HUES6 (cell line): ENCODE measurements at regions not wholly inside any gene's neighbourhood (a gene's known extent, or its start where the extent isn't known, plus 50 kb on each side); places are given as distances from the start of the nearest gene placed in this dataset.
A peak's percentile ranks its signal among the peaks of the same experiment; 100 is the strongest.

ENCODE experiments used
- H3K27ac ChIP-seq: 2 replicates; pipeline ENCODE4 v1.7.0; 2013; ENCODE audit warnings: low read depth, mild to moderate bottlenecking, low read length, inconsistent platforms
- H3K27me3 ChIP-seq: 2 replicates; pipeline ENCODE4 v1.6.1; 2013; ENCODE audit warnings: low read length; ENCODE audit not compliant: control insufficient read depth, insufficient read depth
- H3K36me3 ChIP-seq: 2 replicates; pipeline ENCODE4 v1.6.1; 2013; ENCODE audit warnings: low read length; ENCODE audit not compliant: control insufficient read depth, insufficient read depth
- H3K4me1 ChIP-seq: 2 replicates; pipeline ENCODE4 v1.6.1; 2013; ENCODE audit warnings: low read length; ENCODE audit not compliant: control insufficient read depth, insufficient read depth
- H3K4me3 ChIP-seq: 2 replicates; pipeline ENCODE4 v1.5.1; 2013; ENCODE audit warnings: low read depth, low read length
- H3K9ac ChIP-seq: one replicate; pipeline ENCODE4 v1.6.1; 2013; ENCODE audit warnings: mild to moderate bottlenecking, low read length
- H3K9me3 ChIP-seq: 2 replicates; pipeline ENCODE4 v1.6.1; 2013; ENCODE audit warnings: low read depth, low read length; ENCODE audit not compliant: control insufficient read depth, insufficient read depth

DNA sequence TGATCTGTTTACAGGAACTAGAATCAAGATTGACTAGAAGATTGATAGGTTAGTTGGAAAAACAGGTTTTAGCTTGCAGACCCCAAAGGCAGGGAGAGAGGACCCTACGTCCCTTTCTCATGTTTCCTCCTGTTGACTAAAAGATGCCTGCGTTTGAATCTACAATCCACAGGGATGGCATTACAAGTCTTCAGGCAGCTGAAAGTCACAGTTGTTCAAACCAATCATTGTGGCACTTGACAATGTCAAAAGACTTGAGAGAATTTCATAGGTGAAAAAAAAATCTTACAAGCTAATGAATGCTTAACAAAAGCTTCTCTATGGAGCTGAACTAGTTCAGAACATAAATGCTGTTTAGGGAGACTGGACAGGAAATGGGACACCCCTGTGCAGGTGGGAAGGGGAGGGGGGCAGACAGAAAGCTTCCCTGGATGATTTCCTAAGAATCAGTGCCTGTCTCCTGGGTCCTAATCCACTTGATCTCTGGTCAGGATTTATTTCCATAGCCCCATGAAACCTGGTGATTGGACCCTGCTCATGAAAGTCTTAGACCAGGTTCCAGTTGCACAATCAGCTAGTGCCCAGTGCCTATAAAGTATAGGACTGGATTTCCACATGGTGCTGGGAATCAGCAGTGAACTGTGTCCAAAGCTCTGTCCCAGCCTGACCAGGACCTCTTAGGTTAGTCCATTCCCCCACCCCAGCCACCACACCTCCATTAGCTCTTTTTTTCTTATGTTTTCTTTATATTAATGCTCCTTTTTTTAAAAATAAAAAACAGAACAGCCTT, 91.6 kb upstream of the BCAR3 start:
- Histone ChIP-seq H3K27ac (no peak overlapping the region), H3K4me3 (no peak overlapping the region)

DNA sequence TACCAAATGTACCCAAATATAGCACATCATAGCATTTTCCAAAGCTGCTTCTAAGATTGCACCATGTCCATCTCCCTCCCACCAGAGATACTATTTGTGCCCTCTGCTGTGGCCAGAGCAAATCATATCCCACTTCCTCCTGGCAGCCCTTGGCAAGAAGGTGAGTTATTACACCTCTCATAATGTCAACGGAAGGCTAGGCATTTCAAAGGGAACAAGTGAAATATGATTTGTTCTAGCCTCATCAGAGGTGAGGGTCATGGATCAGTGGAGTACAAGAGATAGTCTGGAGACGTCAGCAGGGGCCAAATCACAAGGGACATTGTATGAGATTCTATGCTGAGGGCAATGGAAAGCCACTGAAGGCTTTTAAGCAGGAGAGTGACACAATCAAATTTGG, 90.2 kb upstream of the BCAR3 start:
- no peaks in the 10 kb centered on the region for H3K9me3 ChIP-seq
- H3K27me3 ChIP-seq = no peaks in the 10 kb centered on the region
- peaks cover 24% of the 10 kb centered on the region for H3K4me1 ChIP-seq
- no peak overlapping the region for H3K9ac ChIP-seq
- no peak overlapping the region for H3K4me3 ChIP-seq
- no peaks in the 10 kb centered on the region for H3K36me3 ChIP-seq
- no peak overlapping the region for H3K27ac ChIP-seq

More for the DNA sequence above, 91.6 kb upstream of the BCAR3 start:
- H3K9ac ChIP-seq = no peak overlapping the region
- peaks cover 19% of the 10 kb centered on the region for H3K4me1 ChIP-seq
- no peaks in the 10 kb centered on the region for H3K27me3 ChIP-seq
- H3K9me3 ChIP-seq = no peaks in the 10 kb centered on the region
- H3K36me3 ChIP-seq = no peaks in the 10 kb centered on the region

DNA sequence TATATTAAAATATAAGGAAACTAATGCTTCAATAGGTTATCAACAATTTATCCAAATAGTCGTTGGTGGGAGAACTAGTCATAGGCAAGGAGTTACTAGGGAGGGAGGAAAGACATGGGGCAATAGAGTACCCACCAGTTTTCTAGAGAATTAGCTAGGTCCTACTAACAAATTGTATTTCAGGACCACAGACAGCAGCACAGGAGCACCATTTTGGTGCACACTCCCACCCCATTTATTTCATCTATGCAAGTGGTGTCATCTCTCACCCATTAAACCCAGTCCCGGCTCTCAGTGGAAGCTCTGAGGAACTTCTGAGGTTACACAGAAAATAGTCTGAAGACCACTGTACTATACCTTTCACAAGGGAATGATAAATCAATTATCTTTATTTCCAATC, 89.0 kb upstream of the BCAR3 start:
- H3K9ac ChIP-seq = no peak overlapping the region
- no peak overlapping the region for H3K27ac ChIP-seq
- H3K4me3 ChIP-seq = no peak overlapping the region
- H3K9me3 ChIP-seq = no peaks in the 10 kb centered on the region
- H3K27me3 ChIP-seq = no peaks in the 10 kb centered on the region
- H3K36me3 ChIP-seq = no peaks in the 10 kb centered on the region
- H3K4me1 ChIP-seq = peaks cover 26% of the 10 kb centered on the region

DNA sequence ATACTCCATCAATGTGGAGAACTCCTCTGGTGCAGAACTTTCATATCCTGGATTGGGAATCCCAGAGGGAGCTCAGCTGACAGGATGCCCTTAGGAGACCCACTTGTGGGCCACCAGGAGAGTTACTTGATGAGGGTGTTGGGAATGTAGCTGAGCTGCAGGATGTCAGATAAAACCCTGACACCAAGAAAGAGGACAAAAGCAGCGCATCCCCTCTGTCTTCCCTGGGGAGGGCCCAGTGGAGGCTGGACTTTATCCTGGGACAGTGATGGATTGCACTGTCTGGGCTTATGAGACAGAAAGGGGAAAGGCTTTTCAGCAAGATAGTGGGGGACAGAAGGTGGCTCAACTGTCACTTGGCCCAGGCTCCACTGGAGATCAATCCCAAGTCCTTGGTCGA, 88.1 kb upstream of the BCAR3 start:
- Histone ChIP-seq H3K9ac (no peak overlapping the region), H3K4me1 (peaks cover 26% of the 10 kb centered on the region), H3K27ac (no peak overlapping the region), H3K27me3 (no peaks in the 10 kb centered on the region), H3K4me3 (no peak overlapping the region), H3K36me3 (no peaks in the 10 kb centered on the region), H3K9me3 (no peaks in the 10 kb centered on the region)

DNA sequence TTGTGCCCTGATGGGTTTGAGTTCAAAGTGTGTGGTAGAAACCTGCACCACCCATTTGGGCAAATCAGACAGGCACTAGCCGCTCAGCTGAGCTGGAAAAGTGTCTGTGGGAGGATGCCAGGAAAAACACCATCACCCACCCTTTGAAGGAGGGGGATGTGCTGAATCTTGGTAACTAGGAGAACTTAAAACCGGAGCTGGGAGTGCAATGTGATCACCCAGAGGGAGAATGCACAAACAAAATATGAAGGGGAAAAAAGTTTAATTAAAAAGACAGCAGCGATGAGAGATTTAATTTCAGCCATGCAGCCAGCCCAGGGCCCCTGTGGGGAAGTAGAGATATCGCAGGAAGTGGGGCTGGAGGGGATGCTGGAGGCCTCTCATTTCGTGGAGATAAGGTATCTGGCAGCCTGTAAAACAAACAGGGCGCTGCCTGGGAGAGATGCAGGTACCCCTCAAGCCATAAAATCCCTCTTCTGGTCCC, 86.8 kb upstream of the BCAR3 start:
- Histone ChIP-seq H3K9me3 (no peaks in the 10 kb centered on the region), H3K9ac (peak overlapping the region; percentile 23), H3K27ac (no peak overlapping the region), H3K27me3 (no peaks in the 10 kb centered on the region), H3K4me1 (peaks cover 26% of the 10 kb centered on the region), H3K36me3 (no peaks in the 10 kb centered on the region), H3K4me3 (no peak overlapping the region)

DNA sequence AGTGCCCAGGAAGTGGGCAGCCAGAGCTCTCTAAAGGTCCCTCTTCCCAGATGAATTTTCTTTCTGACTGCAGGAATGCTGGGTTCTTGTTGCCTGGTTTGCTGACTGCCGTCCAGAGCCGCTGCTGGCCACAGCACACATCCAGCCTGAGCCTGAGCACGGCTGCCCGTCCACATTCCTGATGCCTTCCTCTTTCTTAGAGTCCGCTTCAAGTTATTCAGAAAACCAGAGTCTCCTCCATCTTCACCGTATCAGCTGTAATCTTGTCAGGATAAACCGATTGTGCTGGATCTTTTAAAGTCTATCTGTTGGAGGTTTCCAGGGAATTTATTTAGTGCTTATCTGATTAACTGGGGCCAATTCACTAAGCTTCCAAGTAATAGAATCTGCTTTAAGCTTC, 84.8 kb upstream of the BCAR3 start:
- Histone ChIP-seq H3K9me3 (no peaks in the 10 kb centered on the region), H3K9ac (no peak overlapping the region), H3K4me1 (peaks cover 26% of the 10 kb centered on the region), H3K27me3 (no peaks in the 10 kb centered on the region), H3K36me3 (no peaks in the 10 kb centered on the region), H3K4me3 (no peak overlapping the region), H3K27ac (no peak overlapping the region)

DNA sequence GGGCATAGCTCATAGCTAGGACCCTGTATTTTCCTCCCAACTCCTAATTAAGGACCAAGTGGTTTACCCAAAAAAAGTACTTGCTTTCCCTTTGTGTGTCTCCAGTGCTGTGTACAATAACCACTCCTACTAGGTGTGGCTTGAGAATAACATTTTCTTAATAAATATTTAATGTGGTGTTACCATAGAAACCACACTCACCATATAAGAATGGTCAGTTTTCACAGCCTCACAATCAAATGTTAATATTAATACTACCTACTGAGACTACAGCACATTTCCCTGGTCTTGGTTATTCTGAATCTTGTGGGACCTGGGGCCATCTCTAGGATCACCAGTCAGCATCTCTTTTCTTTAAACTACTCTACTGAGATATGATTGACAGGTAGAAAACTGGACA, 83.5 kb upstream of the BCAR3 start:
- Histone ChIP-seq H3K9ac (no peak overlapping the region), H3K36me3 (no peaks in the 10 kb centered on the region), H3K4me1 (peaks cover 25% of the 10 kb centered on the region), H3K4me3 (no peak overlapping the region), H3K27ac (no peak overlapping the region), H3K27me3 (no peaks in the 10 kb centered on the region), H3K9me3 (no peaks in the 10 kb centered on the region)

DNA sequence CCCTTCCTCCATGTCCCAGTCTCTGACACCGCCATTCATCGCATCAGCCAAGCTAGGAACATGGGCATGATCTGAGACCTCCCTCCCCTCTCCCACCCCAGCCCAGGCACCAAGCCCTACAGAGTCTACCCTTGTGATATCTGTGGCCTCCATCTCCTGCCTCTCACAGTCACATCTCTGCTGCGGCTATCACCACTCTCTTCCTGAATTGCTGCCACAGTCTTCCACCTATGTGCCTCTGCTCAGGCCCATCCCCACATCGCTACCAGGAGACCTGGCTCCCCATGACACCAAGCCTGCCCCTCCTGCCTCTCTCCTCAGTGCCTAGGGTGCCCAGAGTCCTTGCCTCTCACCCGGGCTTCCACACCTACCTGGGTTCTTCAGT, 82.7 kb upstream of the BCAR3 start:
- H3K27me3 ChIP-seq = no peaks in the 10 kb centered on the region
- H3K4me3 ChIP-seq = no peak overlapping the region
- H3K4me1 ChIP-seq = peaks cover 17% of the 10 kb centered on the region
- H3K9ac ChIP-seq = no peak overlapping the region
- no peaks in the 10 kb centered on the region for H3K9me3 ChIP-seq
- no peak overlapping the region for H3K27ac ChIP-seq
- no peaks in the 10 kb centered on the region for H3K36me3 ChIP-seq

DNA sequence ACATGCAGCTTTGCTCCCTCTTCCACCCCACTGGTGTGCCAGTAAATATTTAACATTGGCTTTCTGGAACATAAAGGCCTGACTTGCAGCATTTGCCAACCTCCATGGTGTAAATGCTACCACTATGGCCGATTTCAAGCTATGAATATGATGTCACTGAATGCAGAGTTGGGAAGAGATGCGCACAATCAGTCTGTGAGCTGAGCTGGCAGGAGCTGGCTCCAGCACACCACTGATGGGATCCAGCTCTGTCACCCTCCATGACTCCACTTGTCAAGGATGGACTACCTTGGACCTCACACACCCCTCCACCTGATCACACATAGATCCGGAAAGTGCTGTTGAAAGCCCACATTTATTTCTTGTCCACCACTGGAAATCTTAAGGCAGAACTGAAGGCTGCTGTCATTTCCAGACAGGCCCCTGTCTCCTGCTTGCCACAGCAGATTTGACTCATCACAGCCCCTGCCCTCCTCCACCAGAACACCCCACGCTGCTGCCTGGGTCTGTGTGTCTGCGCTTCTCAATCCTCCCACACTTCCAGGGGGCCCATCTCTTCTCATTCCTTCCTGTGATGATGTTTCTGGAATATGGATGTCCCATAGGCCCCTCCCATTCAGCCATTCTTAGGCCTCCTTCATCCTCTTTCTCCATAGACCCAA, 82.2 kb upstream of the BCAR3 start:
- Histone ChIP-seq H3K27ac (no peak overlapping the region), H3K9me3 (no peaks in the 10 kb centered on the region), H3K36me3 (no peaks in the 10 kb centered on the region), H3K27me3 (no peaks in the 10 kb centered on the region), H3K4me1 (peaks cover 12% of the 10 kb centered on the region), H3K9ac (no peak overlapping the region), H3K4me3 (no peak overlapping the region)

DNA sequence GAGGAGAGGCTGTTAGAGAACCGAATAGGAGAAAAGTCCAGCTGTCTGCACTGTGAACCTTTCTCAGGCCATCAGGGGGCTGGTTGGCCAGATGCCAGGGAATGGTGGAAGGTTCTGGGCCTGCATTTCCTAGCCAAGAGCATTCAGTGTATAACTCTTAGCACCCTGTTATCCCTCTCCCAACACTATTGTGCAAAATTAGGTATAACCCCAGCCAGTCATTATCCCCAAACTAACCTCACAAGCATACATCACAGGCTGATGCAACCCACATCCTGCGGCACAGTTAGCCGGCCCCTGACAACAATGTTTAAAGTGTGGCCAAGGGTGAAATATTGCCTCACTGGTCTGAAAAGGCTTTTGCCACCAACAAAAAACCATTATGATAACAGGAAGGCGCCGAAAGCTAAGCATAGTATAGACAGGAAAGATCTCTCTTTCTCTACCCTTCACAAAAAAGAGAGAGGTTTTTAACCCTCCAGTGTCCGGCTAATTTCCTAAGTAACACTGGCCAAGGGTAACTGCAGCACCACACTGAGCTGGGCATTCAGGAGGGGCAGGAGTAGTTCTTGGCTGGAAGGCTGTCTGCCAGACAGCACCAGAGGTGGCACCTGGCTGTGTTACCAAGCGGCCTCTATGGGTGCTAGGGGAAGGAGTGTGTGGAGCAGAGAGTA, 77.3 kb upstream of the BCAR3 start:
- H3K9me3 ChIP-seq = no peaks in the 10 kb centered on the region
- no peak overlapping the region for H3K9ac ChIP-seq
- no peaks in the 10 kb centered on the region for H3K4me1 ChIP-seq
- no peak overlapping the region for H3K27ac ChIP-seq
- no peaks in the 10 kb centered on the region for H3K27me3 ChIP-seq
- no peak overlapping the region for H3K4me3 ChIP-seq
- H3K36me3 ChIP-seq = no peaks in the 10 kb centered on the region
